HepG2 (cell line): ENCODE measurements at regions not wholly inside any gene's neighbourhood (a gene's known extent, or its start where the extent isn't known, plus 50 kb on each side); places are given as distances from the start of the nearest gene placed in this dataset.

Experiments used
- ATAC-seq: fragments of 200-7000 bp; cut with Tn5 transposase; 3 replicates; pipeline ENCODE4 v1.9.1; 2020; ENCODE audit warnings: mild to moderate bottlenecking, moderate library complexity
- BruUV-seq: library from RNA; stranded (reverse); fragments of 400-500 nt; replicated peaks from 2 replicates; lab custom pipeline; 2021; lab: Mats Ljungman, UMichigan
- CTCF ChIA-PET: fragments of 300-600 bp; formaldehyde crosslinking; extraction: SDS; loops from one replicate; lab custom pipeline; 2021; ENCODE audit warnings: low total read pairs, inconsistent platforms, low intra/inter-chr PET ratio; lab: Yijun Ruan, JAX
- POLR2A ChIA-PET: fragments of 350-600 bp; sonication (Branson Sonifier 250); formaldehyde crosslinking; loops from one replicate; lab custom pipeline; 2020; ENCODE audit warnings: antibody characterized with exemption, inconsistent platforms; lab: Yijun Ruan, JAX
- DNase-seq: peaks from one replicate; pipeline ENCODE4 v3.0.0-alpha.2; 2015; ENCODE audit warnings: low spot score
- FAIRE-seq: peaks from 3 replicates; lab custom pipeline; 2011; peaks lifted over from hg19 to GRCh38; lab: Jason Lieb, UNC
- H2AFZ ChIP-seq: one replicate; pipeline ENCODE4 v1.6.1; 2011; ENCODE audit warnings: low read length, inconsistent platforms
- H3K27ac ChIP-seq: fragments of 300-600 bp; 3 replicates; pipeline ENCODE4 v1.8.0; 2011; ENCODE audit warnings: mixed run types, mild to moderate bottlenecking, mixed read lengths, low read length, inconsistent platforms; ENCODE audit not compliant: insufficient read depth; ENCODE audit errors: extremely low read length
- H3K27me3 ChIP-seq, 2 experiments: fragments of 200-600 bp in 1 of 2; 2 replicates in 1 of 2; 3 replicates in 1 of 2; pipeline versions ENCODE4 v1.6.0 to v1.8.0; 2011; ENCODE audit warnings: low read length in 2 of 2, mild to moderate bottlenecking in 2 of 2, moderate library complexity in 2 of 2, inconsistent platforms in 1 of 2; ENCODE audit not compliant: insufficient read depth in 2 of 2, control insufficient read depth in 1 of 2
- H3K36me3 ChIP-seq, 2 experiments: fragments of 200-600 bp in 1 of 2; replicated peaks in 1 of 2; 2 replicates in 1 of 2; 3 replicates in 1 of 2; pipeline versions ENCODE4 v1.5.1 to v1.8.0; 2011; ENCODE audit warnings: low read length in 2 of 2, inconsistent platforms in 1 of 2; ENCODE audit not compliant: insufficient read depth in 2 of 2, control insufficient read depth in 1 of 2
- H3K4me1 ChIP-seq: 2 replicates; pipeline ENCODE4 v1.5.1; 2012; ENCODE audit warnings: low read length, inconsistent platforms; ENCODE audit not compliant: insufficient read depth
- H3K4me2 ChIP-seq: 2 replicates; pipeline ENCODE4 v1.6.0; 2011; ENCODE audit warnings: low read depth, low read length, inconsistent platforms
- H3K4me3 ChIP-seq, 3 experiments: fragments of 200-600 bp in 1 of 3; sonication (generic), shearing (Covaris generic) in 1 of 3; replicated peaks in 1 of 3; 2 replicates each; pipeline ENCODE4 v1.5.1; 2011 to 2016; ENCODE audit warnings: low read length in 3 of 3, inconsistent platforms in 2 of 3, low read depth in 2 of 3, mild to moderate bottlenecking in 2 of 3, control low read depth in 1 of 3, mixed read lengths in 1 of 3; ENCODE audit not compliant: insufficient read depth in 1 of 3
- H3K79me2 ChIP-seq: one replicate; pipeline ENCODE4 v1.6.1; 2011; ENCODE audit warnings: low read length, inconsistent platforms; ENCODE audit not compliant: insufficient read depth
- H3K9ac ChIP-seq: 2 replicates; pipeline ENCODE4 v1.6.0; 2011; ENCODE audit warnings: mild to moderate bottlenecking, low read depth, low read length, inconsistent platforms; ENCODE audit not compliant: insufficient read depth
- H3K9me3 ChIP-seq: 2 replicates; pipeline ENCODE4 v1.5.1; 2012; ENCODE audit warnings: mild to moderate bottlenecking, low read length
- H4K20me1 ChIP-seq: 2 replicates; pipeline ENCODE4 v1.6.0; 2011; ENCODE audit warnings: inconsistent platforms, mild to moderate bottlenecking, low read length, moderate library complexity; ENCODE audit not compliant: insufficient read depth
- GABPA ChIP-seq, 2 experiments: IDR thresholded peaks; 2 replicates each; pipeline ENCODE4 v1.6.1; 2011 to 2016; ENCODE audit warnings: low read depth in 2 of 2, low read length in 1 of 2, missing biosample characterization in 1 of 2, missing genetic modification characterization in 1 of 2
- KAT2B ChIP-seq: fragments of 150-350 bp; IDR thresholded peaks from 2 replicates; pipeline ENCODE4 v1.6.1; 2014; ENCODE audit warnings: low read depth, low read length, borderline replicate concordance
- PHF8 ChIP-seq: sonication (generic); formaldehyde crosslinking; IDR thresholded peaks from 2 replicates; pipeline ENCODE4 v1.5.0; 2020; ENCODE audit warnings: missing genetic modification reagents
- TBX2 ChIP-seq: sonication (generic); formaldehyde crosslinking; IDR thresholded peaks from 2 replicates; pipeline ENCODE4 v1.5.0; 2020; ENCODE audit warnings: missing genetic modification reagents, mild to moderate bottlenecking, borderline replicate concordance
- YY1 ChIP-seq: IDR thresholded peaks from 2 replicates; pipeline ENCODE4 v1.6.1; 2011; ENCODE audit warnings: low read length, low read depth, moderate library complexity, mild to moderate bottlenecking; ENCODE audit not compliant: insufficient read depth, insufficient replicate concordance
- ZNF264 ChIP-seq: sonication (generic); formaldehyde crosslinking; IDR thresholded peaks from 2 replicates; pipeline ENCODE4 v1.4.0; 2020; ENCODE audit warnings: missing genetic modification reagents
- ZNF354B ChIP-seq: sonication (generic); formaldehyde crosslinking; IDR thresholded peaks from 2 replicates; pipeline ENCODE4 v1.8.0; 2022; ENCODE audit warnings: mild to moderate bottlenecking, missing genetic modification reagents
- ZNF460 ChIP-seq: sonication (generic); formaldehyde crosslinking; IDR thresholded peaks from 2 replicates; pipeline ENCODE4 v1.5.1; 2020; ENCODE audit warnings: missing genetic modification reagents, mild to moderate bottlenecking, borderline replicate concordance
- ZNF776 ChIP-seq: sonication (generic); formaldehyde crosslinking; IDR thresholded peaks from 2 replicates; pipeline ENCODE4 v1.4.0; 2020; ENCODE audit warnings: mild to moderate bottlenecking, missing genetic modification reagents
- WGBS: methylation state at CpG from one replicate; pipeline ENCODE4 v1.1.6; 2017; ENCODE audit warnings: low lambda C conversion rate; 5-methylcytosine and 5-hydroxymethylcytosine counted together
- in situ Hi-C: cut with HindIII; loops from 2 replicates; pipeline ENCODE4 v1.10.0; 2017; ENCODE audit warnings: low pct_unique_long_range_greater_than_20kb; ENCODE audit not compliant: extremely low pct_ligation_motif_present
- intact Hi-C: fragments of 100-400 bp; cut with micrococcal nuclease; formaldehyde crosslinking; loops from one replicate; pipeline ENCODE4 v1.10.0; 2022; ENCODE audit not compliant: unreplicated experiment
- TF ChIP-seq, protein P1 (sequence below): sonication (generic); formaldehyde crosslinking; conservative IDR thresholded peaks from 2 replicates; pipeline ENCODE4 v1.5.0; 2020; ENCODE audit warnings: missing genetic modification reagents

DNA sequence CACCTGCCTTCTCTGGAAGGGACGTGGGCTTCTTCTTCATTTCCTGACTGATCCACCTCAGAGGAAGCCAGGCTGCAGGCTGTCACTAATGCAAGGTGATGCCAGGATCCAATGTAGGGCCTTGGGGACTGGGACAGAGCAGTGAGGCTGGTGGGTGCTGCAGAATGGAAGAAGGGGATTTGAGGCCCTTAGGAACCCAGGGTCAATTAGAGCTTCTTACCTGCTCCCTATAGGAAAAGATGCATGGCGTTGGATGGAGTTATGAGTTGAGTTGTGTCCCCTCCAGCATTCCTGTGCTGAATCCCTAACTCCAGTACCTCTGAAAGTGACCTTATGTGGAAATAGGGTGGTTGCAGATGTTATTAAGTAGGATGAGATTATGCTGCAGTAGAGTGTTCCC is 190.4 kb downstream of the MIAT start:
- Histone ChIP-seq H3K9ac (no peak overlapping the region), H3K4me1 (no peaks in the 10 kb centered on the region), H4K20me1 (no peaks in the 10 kb centered on the region), H3K4me2 (no peak overlapping the region), H3K36me3 (no peaks in the 10 kb centered on the region), H3K79me2 (no peaks in the 10 kb centered on the region), H3K27ac (no peak overlapping the region), H3K4me3 (no peak overlapping the region), H3K27me3 (no peaks in the 10 kb centered on the region), H2AFZ (no peak overlapping the region), H3K9me3 (no peaks in the 10 kb centered on the region)
- no TSS peak for BruUV-seq
- in situ Hi-C loops (no loop called here), intact Hi-C loops (no loop called here)
- TF ChIP-seq ZNF460 (CRISPR knock-in tag): no peak
- no peak for TF ChIP-seq PHF8 (CRISPR knock-in tag)
- TF ChIP-seq TBX2: no peak
- no peak for TF ChIP-seq ZNF264 (CRISPR knock-in tag)
- no peak for TF ChIP-seq ZNF354B (CRISPR knock-in tag)
- no peak for TF ChIP-seq GABPA (IDR thresholded peaks at IDR 0.05; ENCODE audit: low read depth, low read length)
- TF ChIP-seq GABPA (CRISPR knock-in tag; IDR thresholded peaks at IDR 0.05; ENCODE audit: low read depth): no peak
- no peak for TF ChIP-seq KAT2B
- no peak for TF ChIP-seq ZNF776 (CRISPR knock-in tag)
- TF ChIP-seq, protein P1, sequence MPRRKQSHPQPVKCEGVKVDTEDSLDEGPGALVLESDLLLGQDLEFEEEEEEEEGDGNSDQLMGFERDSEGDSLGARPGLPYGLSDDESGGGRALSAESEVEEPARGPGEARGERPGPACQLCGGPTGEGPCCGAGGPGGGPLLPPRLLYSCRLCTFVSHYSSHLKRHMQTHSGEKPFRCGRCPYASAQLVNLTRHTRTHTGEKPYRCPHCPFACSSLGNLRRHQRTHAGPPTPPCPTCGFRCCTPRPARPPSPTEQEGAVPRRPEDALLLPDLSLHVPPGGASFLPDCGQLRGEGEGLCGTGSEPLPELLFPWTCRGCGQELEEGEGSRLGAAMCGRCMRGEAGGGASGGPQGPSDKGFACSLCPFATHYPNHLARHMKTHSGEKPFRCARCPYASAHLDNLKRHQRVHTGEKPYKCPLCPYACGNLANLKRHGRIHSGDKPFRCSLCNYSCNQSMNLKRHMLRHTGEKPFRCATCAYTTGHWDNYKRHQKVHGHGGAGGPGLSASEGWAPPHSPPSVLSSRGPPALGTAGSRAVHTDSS (CRISPR knock-in tag): no peak
- no peak for TF ChIP-seq YY1
- ChIA-PET CTCF (no interaction called here), POLR2A (no interaction called here)
- FAIRE-seq: no peak
- 0% methylated on average over 2 of the region's 2 CpGs for WGBS
- ATAC-seq: no peak
- DNase-seq: no peak
